ENCODE measurements at regions not wholly inside any gene's neighbourhood (a gene's known extent, or its start where the extent isn't known, plus 50 kb on each side); places are given as distances from the start of the nearest gene placed in this dataset.

GRCh38 chr6:100944644-100945043 is 63.5 kb upstream of the ASCC3 start:
- no peak for DNase-seq (ENCODE audit: low spot score)

GRCh38 chr6:100946021-100946540 is 65.0 kb upstream of the ASCC3 start:
- no peak for DNase-seq (ENCODE audit: low spot score)

GRCh38 chr6:100946711-100947110 is 65.6 kb upstream of the ASCC3 start:
- DNase-seq (ENCODE audit: low spot score) = no peak

GRCh38 chr6:100948381-100949133 is 67.4 kb upstream of the ASCC3 start:
- DNase-seq (ENCODE audit: low spot score) = no peak

GRCh38 chr6:100952006-100952405 is 70.9 kb upstream of the ASCC3 start:
- no peak for DNase-seq (ENCODE audit: low spot score)

GRCh38 chr6:100959280-100959679 is 78.2 kb upstream of the ASCC3 start:
- DNase-seq (ENCODE audit: low spot score) = no peak

- no peak for DNase-seq (ENCODE audit: low spot score)
These were observed 81.3 kb upstream of the ASCC3 start for GRCh38 chr6:100962466-100962865.

GRCh38 chr6:100965067-100965466 is 83.9 kb upstream of the ASCC3 start:
- DNase-seq (ENCODE audit: low spot score) = no peak

GRCh38 chr6:100968949-100969348 is 87.8 kb upstream of the ASCC3 start:
- no peak for DNase-seq (ENCODE audit: low spot score)

- no peak for DNase-seq (ENCODE audit: low spot score)
These were observed 98.1 kb upstream of the ASCC3 start for GRCh38 chr6:100979267-100979666.

- DNase-seq (ENCODE audit: low spot score) = no peak
These were observed 99.8 kb upstream of the ASCC3 start for GRCh38 chr6:100980949-100981348.

GRCh38 chr6:100986921-100987320 is 105.8 kb upstream of the ASCC3 start:
- no peak for DNase-seq (ENCODE audit: low spot score)

- DNase-seq (ENCODE audit: low spot score) = no peak
These were observed 106.4 kb upstream of the ASCC3 start for GRCh38 chr6:100987556-100987955.

- DNase-seq (ENCODE audit: low spot score) = no peak
These were observed 107.4 kb upstream of the ASCC3 start for GRCh38 chr6:100988391-100988984.

- DNase-seq (ENCODE audit: low spot score) = no peak
These were observed 108.9 kb upstream of the ASCC3 start for GRCh38 chr6:100990070-100990469.

- no peak for DNase-seq (ENCODE audit: low spot score)
These were observed 115.3 kb upstream of the ASCC3 start for GRCh38 chr6:100996409-100996808.

GRCh38 chr6:100998111-100998510 is 117.0 kb upstream of the ASCC3 start:
- no peak for DNase-seq (ENCODE audit: low spot score)

- DNase-seq (ENCODE audit: low spot score) = no peak
These were observed 118.0 kb upstream of the ASCC3 start for GRCh38 chr6:100999034-100999597.

- no peak for DNase-seq (ENCODE audit: low spot score)
These were observed 119.2 kb upstream of the ASCC3 start for GRCh38 chr6:101000341-101000740.

GRCh38 chr6:101001012-101001411 is 119.9 kb upstream of the ASCC3 start:
- no peak for DNase-seq (ENCODE audit: low spot score)

GRCh38 chr6:101001607-101002006 is 120.5 kb upstream of the ASCC3 start:
- DNase-seq (ENCODE audit: low spot score) = no peak

- DNase-seq (ENCODE audit: low spot score) = no peak
These were observed 121.9 kb upstream of the ASCC3 start for GRCh38 chr6:101003075-101003474.

- DNase-seq (ENCODE audit: low spot score) = no peak
These were observed 130.1 kb upstream of the ASCC3 start for GRCh38 chr6:101011186-101011585.
